ENCODE measurements at regions not wholly inside any gene's neighbourhood (a gene's known extent, or its start where the extent isn't known, plus 50 kb on each side); places are given as distances from the start of the nearest gene placed in this dataset.

- H3K4me3 ChIP-seq (replicated peaks; ENCODE audit: low read depth, low read length): no peak overlapping the region
- no peak for DNase-seq (ENCODE audit: extremely low read depth, low read depth)
- no peak for TF ChIP-seq CTCF (IDR thresholded peaks at IDR 0.05; ENCODE audit: low read depth, low read length, missing control alignments)
Observed at GRCh38 chrX:10039821-10040793, 72.9 kb downstream of the CLDN34 start.

GRCh38 chrX:10040961-10041360 is 73.8 kb downstream of the CLDN34 start:
- TF ChIP-seq CTCF (IDR thresholded peaks at IDR 0.05; ENCODE audit: low read depth, low read length, missing control alignments): no peak
- H3K4me3 ChIP-seq (replicated peaks; ENCODE audit: low read depth, low read length): no peak overlapping the region
- DNase-seq (ENCODE audit: extremely low read depth, low read depth): no peak

- no peak for DNase-seq (ENCODE audit: extremely low read depth, low read depth)
- H3K4me3 ChIP-seq (replicated peaks; ENCODE audit: low read depth, low read length): no peak overlapping the region
- no peak for TF ChIP-seq CTCF (IDR thresholded peaks at IDR 0.05; ENCODE audit: low read depth, low read length, missing control alignments)
Observed at GRCh38 chrX:10041383-10041782, 74.2 kb downstream of the CLDN34 start.

GRCh38 chrX:10042055-10042454 is 74.9 kb downstream of the CLDN34 start:
- no peak overlapping the region for H3K4me3 ChIP-seq (replicated peaks; ENCODE audit: low read depth, low read length)
- DNase-seq (ENCODE audit: extremely low read depth, low read depth): no peak
- TF ChIP-seq CTCF (IDR thresholded peaks at IDR 0.05; ENCODE audit: low read depth, low read length, missing control alignments): no peak

- no peak for DNase-seq (ENCODE audit: extremely low read depth, low read depth)
- H3K4me3 ChIP-seq (replicated peaks; ENCODE audit: low read depth, low read length): no peak overlapping the region
- no peak for TF ChIP-seq CTCF (IDR thresholded peaks at IDR 0.05; ENCODE audit: low read depth, low read length, missing control alignments)
Observed at GRCh38 chrX:10043386-10043785, 76.2 kb downstream of the CLDN34 start.

- no peak for TF ChIP-seq CTCF (IDR thresholded peaks at IDR 0.05; ENCODE audit: low read depth, low read length, missing control alignments)
- no peak overlapping the region for H3K4me3 ChIP-seq (replicated peaks; ENCODE audit: low read depth, low read length)
- no peak for DNase-seq (ENCODE audit: extremely low read depth, low read depth)
Observed at GRCh38 chrX:10044021-10044420, 76.9 kb downstream of the CLDN34 start.
